GM06990 (cell line): ENCODE measurements at regions not wholly inside any gene's neighbourhood (a gene's known extent, or its start where the extent isn't known, plus 50 kb on each side); places are given as distances from the start of the nearest gene placed in this dataset.
"Not testable (repeated sequence)": the region's sequence is repeated elsewhere in the genome, so short reads cannot be mapped to it uniquely, and the experiment has no call there.

Source experiments
- DNase-seq: peaks from one replicate; pipeline ENCODE4 v3.0.0-alpha.2; 2011; ENCODE audit not compliant: insufficient read length; ENCODE audit errors: extremely low read depth
- H3K27me3 ChIP-seq: replicated peaks from 2 replicates; pipeline ENCODE4 v1.6.0; 2011; ENCODE audit warnings: low read length; ENCODE audit not compliant: control insufficient read depth, insufficient read depth
- H3K36me3 ChIP-seq: 2 replicates; pipeline ENCODE4 v1.5.1; 2011; ENCODE audit warnings: low read length; ENCODE audit not compliant: control insufficient read depth, insufficient read depth
- H3K4me3 ChIP-seq: replicated peaks from 2 replicates; pipeline ENCODE4 v1.5.1; 2011; ENCODE audit warnings: low read depth, mild to moderate bottlenecking, control low read depth, low read length
- TF ChIP-seq, protein P1 (sequence below): IDR thresholded peaks from 2 replicates; pipeline ENCODE4 v1.5.1; 2011; ENCODE audit warnings: low read length, control low read depth, mild to moderate bottlenecking, inconsistent platforms; ENCODE audit not compliant: insufficient read depth, poor library complexity, severe bottlenecking

- H3K27me3 ChIP-seq, result no peaks in the 10 kb centered on the region
- DNase-seq, result no peak
- no peak overlapping the region for H3K4me3 ChIP-seq
- no peaks in the 10 kb centered on the region for H3K36me3 ChIP-seq
- TF ChIP-seq, protein P1, sequence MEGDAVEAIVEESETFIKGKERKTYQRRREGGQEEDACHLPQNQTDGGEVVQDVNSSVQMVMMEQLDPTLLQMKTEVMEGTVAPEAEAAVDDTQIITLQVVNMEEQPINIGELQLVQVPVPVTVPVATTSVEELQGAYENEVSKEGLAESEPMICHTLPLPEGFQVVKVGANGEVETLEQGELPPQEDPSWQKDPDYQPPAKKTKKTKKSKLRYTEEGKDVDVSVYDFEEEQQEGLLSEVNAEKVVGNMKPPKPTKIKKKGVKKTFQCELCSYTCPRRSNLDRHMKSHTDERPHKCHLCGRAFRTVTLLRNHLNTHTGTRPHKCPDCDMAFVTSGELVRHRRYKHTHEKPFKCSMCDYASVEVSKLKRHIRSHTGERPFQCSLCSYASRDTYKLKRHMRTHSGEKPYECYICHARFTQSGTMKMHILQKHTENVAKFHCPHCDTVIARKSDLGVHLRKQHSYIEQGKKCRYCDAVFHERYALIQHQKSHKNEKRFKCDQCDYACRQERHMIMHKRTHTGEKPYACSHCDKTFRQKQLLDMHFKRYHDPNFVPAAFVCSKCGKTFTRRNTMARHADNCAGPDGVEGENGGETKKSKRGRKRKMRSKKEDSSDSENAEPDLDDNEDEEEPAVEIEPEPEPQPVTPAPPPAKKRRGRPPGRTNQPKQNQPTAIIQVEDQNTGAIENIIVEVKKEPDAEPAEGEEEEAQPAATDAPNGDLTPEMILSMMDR, result peak; percentile 27
Measured at GRCh38 chr4:60463857-60464502, 736.1 kb upstream of the ADGRL3 start.

- no peak for DNase-seq
- no peaks in the 10 kb centered on the region for H3K27me3 ChIP-seq
- TF ChIP-seq, protein P1, result no peak
Measured at GRCh38 chr4:60482921-60483351, 717.2 kb upstream of the ADGRL3 start.

GRCh38 chr4:60485276-60485675 lies 714.9 kb upstream of the ADGRL3 start:
- H3K36me3 ChIP-seq, result no peaks in the 10 kb centered on the region
- DNase-seq, result no peak
- H3K27me3 ChIP-seq, result no peaks in the 10 kb centered on the region
- TF ChIP-seq, protein P1, result no peak
- H3K4me3 ChIP-seq, result no peak overlapping the region

More at GRCh38 chr4:60482921-60483351, 717.2 kb upstream of the ADGRL3 start:
- Histone ChIP-seq H3K36me3 (no peaks in the 10 kb centered on the region), H3K4me3 (no peak overlapping the region)

DNA sequence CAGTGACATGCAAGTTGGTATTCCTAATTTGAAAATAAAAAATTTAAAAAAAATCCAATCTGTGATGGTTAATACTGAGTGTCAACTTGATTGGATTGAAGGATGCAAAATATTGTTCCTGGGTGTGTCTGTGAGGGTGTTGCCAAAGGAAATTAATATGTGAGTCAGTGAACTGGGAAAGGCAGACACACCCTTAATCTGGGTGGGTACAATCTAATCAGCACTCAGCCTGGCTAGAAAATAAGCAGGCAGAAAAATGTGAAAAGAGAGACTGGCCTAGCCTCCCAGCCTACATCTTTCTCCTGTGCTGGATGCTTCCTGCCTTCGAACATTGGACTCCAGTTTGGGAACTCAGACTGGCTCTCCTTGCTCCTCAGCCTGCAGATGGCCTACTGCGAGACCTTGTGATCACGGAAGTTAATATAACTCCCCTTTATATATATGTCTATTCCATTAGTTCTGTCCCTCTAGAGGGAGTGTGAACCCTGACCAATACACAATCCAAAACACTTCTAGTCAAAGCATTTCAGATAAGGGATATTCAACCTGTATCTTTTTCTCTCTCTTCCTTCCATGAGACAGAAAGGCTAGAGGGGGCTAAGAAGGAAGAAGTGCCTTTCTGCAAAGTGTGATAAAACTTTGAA lies 712.9 kb upstream of the ADGRL3 start:
- H3K27me3 ChIP-seq, H3K4me3 ChIP-seq, H3K36me3 ChIP-seq, DNase-seq: not testable (repeated sequence)

GRCh38 chr4:60500810-60501209 lies 699.3 kb upstream of the ADGRL3 start:
- TF ChIP-seq, protein P1, result no peak
- Histone ChIP-seq H3K36me3 (no peaks in the 10 kb centered on the region), H3K27me3 (no peaks in the 10 kb centered on the region), H3K4me3 (no peak overlapping the region)
- DNase-seq, result no peak

- Histone ChIP-seq H3K36me3 (no peaks in the 10 kb centered on the region), H3K4me3 (no peak overlapping the region), H3K27me3 (no peaks in the 10 kb centered on the region)
- no peak for DNase-seq
- TF ChIP-seq, protein P1, result no peak
Measured at GRCh38 chr4:60502733-60503132, 697.4 kb upstream of the ADGRL3 start.
